ENCODE measurements at regions not wholly inside any gene's neighbourhood (a gene's known extent, or its start where the extent isn't known, plus 50 kb on each side); places are given as distances from the start of the nearest gene placed in this dataset.

DNA sequence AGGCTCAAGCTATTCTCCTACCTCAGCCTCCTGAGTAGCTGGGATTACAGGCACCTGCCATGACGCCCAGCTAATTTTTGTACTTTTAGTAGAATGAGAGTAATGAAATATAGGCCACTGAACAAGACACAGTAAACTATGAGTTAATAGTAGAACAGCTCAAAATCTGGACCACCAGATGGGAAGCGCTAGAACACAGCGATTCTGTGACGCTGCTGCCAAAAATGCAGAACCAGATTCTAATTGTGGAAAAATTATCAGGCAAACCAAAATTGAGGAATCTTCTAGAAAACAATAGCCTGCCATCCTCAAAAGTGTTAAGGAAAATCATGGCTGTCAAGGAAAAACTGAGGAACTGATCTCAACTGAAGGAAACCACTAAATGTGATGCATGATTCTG is 111.4 kb upstream of the TIAM1 start:
- TF ChIP-seq, protein P1, sequence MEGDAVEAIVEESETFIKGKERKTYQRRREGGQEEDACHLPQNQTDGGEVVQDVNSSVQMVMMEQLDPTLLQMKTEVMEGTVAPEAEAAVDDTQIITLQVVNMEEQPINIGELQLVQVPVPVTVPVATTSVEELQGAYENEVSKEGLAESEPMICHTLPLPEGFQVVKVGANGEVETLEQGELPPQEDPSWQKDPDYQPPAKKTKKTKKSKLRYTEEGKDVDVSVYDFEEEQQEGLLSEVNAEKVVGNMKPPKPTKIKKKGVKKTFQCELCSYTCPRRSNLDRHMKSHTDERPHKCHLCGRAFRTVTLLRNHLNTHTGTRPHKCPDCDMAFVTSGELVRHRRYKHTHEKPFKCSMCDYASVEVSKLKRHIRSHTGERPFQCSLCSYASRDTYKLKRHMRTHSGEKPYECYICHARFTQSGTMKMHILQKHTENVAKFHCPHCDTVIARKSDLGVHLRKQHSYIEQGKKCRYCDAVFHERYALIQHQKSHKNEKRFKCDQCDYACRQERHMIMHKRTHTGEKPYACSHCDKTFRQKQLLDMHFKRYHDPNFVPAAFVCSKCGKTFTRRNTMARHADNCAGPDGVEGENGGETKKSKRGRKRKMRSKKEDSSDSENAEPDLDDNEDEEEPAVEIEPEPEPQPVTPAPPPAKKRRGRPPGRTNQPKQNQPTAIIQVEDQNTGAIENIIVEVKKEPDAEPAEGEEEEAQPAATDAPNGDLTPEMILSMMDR (IDR thresholded peaks at IDR 0.05), result no peak
- TF ChIP-seq POLR2A (IDR thresholded peaks at IDR 0.05), result no peak
